ENCODE measurements at regions not wholly inside any gene's neighbourhood (a gene's known extent, or its start where the extent isn't known, plus 50 kb on each side); places are given as distances from the start of the nearest gene placed in this dataset.

- in situ Hi-C loops (cut with MboI; ENCODE audit: low sequenced_read_pairs in 4 of 4) = no loop called here
- ATAC-seq (no peak), DNase-seq (no peak)
- H3K4me1 ChIP-seq = peaks cover 38 to 40% of the 10 kb centered on the region in 2 donors
- no peaks in the 10 kb centered on the region for H3K36me3 ChIP-seq
- peak overlapping the region; percentile 88 to 91 (median 90) for H3K27ac ChIP-seq
- no peak overlapping the region for H3K4me3 ChIP-seq
- intact Hi-C loops (cut with DNase I; ENCODE audit: low total_unique reads) = no loop called here
- no peaks in the 10 kb centered on the region for H3K27me3 ChIP-seq
- TF ChIP-seq CTCF (IDR thresholded peaks at IDR 0.05 in 4 of 5, conservative IDR thresholded peaks at IDR 0.05 in 1 of 5) (no peak), POLR2A (IDR thresholded peaks at IDR 0.05) (no peak)
- H3K9me3 ChIP-seq = no peaks in the 10 kb centered on the region
Observed at GRCh38 chr22:27671413-27671935, 130.1 kb downstream of the MN1 start.

- H3K4me3 ChIP-seq = no peak overlapping the region
- H3K9me3 ChIP-seq = no peaks in the 10 kb centered on the region
- in situ Hi-C loops (cut with MboI; ENCODE audit: low sequenced_read_pairs in 4 of 4) (no loop called here), intact Hi-C loops (cut with DNase I; ENCODE audit: low total_unique reads) (no loop called here)
- no peaks in the 10 kb centered on the region for H3K36me3 ChIP-seq
- no peak for DNase-seq
- no peak for ATAC-seq
- no peaks in the 10 kb centered on the region for H3K27me3 ChIP-seq
- H3K27ac ChIP-seq = peak overlapping the region; percentile 84 to 90 (median 89)
- TF ChIP-seq CTCF (IDR thresholded peaks at IDR 0.05 in 4 of 5, conservative IDR thresholded peaks at IDR 0.05 in 1 of 5) (no peak), POLR2A (IDR thresholded peaks at IDR 0.05) (no peak)
- peaks cover 38 to 40% of the 10 kb centered on the region in 2 donors for H3K4me1 ChIP-seq
Observed at GRCh38 chr22:27672721-27673418, 128.7 kb downstream of the MN1 start.

- intact Hi-C loops (cut with DNase I; ENCODE audit: low total_unique reads) (no loop called here), in situ Hi-C loops (cut with MboI; ENCODE audit: low sequenced_read_pairs in 4 of 4) (no loop called here)
- Histone ChIP-seq H3K9me3 (no peaks in the 10 kb centered on the region), H3K4me3 (no peak overlapping the region), H3K27me3 (no peaks in the 10 kb centered on the region), H3K36me3 (no peaks in the 10 kb centered on the region), H3K4me1 (peaks cover 35 to 36% of the 10 kb centered on the region in 2 donors), H3K27ac (peak overlapping the region; percentile 84 to 90 (median 89))
- ATAC-seq (no peak), DNase-seq (no peak)
- no peak for TF ChIP-seq CTCF (IDR thresholded peaks at IDR 0.05 in 4 of 5, conservative IDR thresholded peaks at IDR 0.05 in 1 of 5)
- TF ChIP-seq POLR2A (IDR thresholded peaks at IDR 0.05) = no peak
Observed at GRCh38 chr22:27673839-27674238, 127.7 kb downstream of the MN1 start.

GRCh38 chr22:27674261-27674923, 127.2 kb downstream of the MN1 start:
- no peak for ATAC-seq
- H3K4me1 ChIP-seq = peaks cover 31 to 33% of the 10 kb centered on the region in 2 donors
- H3K4me3 ChIP-seq = no peak overlapping the region
- intact Hi-C loops (cut with DNase I; ENCODE audit: low total_unique reads) (no loop called here), in situ Hi-C loops (cut with MboI; ENCODE audit: low sequenced_read_pairs in 4 of 4) (no loop called here)
- H3K9me3 ChIP-seq = no peaks in the 10 kb centered on the region
- no peaks in the 10 kb centered on the region for H3K36me3 ChIP-seq
- TF ChIP-seq POLR2A (IDR thresholded peaks at IDR 0.05) (no peak), CTCF (IDR thresholded peaks at IDR 0.05 in 4 of 5, conservative IDR thresholded peaks at IDR 0.05 in 1 of 5) (no peak)
- H3K27ac ChIP-seq = peak overlapping the region; percentile 84 to 90 (median 89)
- no peaks in the 10 kb centered on the region for H3K27me3 ChIP-seq
- DNase-seq = no peak

Measured in gastrocnemius medialis (tissue), 4 donors.